ENCODE measurements at regions not wholly inside any gene's neighbourhood (a gene's known extent, or its start where the extent isn't known, plus 50 kb on each side); places are given as distances from the start of the nearest gene placed in this dataset.

DNA sequence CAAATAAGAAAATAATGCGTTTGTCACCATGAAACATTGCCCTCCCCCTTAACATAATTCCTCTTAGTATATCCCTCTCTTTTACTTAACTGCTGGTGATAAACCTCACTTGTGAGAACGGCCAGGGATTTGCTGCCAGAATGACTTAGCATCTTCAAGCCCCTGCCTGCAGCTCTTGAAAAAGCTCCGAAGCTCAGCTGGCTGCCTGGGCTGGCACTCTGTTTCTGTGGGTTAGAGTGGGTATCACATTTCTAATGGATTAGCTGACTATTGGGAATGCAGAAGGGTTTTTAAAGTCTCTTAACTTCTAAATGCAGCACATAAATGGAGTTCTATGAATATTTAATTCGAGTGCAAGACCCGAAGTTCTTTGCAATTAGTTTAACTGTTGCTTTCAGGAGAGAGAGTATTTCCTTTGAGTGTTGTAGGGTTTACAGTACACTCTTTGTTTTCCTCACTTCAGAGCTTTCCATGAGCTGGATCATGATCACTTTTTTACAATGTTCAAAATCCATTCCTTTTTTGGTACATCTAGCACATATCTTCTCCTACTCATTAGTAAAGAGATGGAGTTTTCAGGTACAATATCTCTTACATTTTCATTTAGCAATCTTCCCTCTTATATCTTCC, 124.7 kb upstream of the RBMS3 start:
- CTCF ChIA-PET: no interaction called here
- DNase-seq (ENCODE audit: extremely low spot score): no peak
- POLR2A ChIA-PET: no interaction called here
- TF ChIP-seq, protein P1, sequence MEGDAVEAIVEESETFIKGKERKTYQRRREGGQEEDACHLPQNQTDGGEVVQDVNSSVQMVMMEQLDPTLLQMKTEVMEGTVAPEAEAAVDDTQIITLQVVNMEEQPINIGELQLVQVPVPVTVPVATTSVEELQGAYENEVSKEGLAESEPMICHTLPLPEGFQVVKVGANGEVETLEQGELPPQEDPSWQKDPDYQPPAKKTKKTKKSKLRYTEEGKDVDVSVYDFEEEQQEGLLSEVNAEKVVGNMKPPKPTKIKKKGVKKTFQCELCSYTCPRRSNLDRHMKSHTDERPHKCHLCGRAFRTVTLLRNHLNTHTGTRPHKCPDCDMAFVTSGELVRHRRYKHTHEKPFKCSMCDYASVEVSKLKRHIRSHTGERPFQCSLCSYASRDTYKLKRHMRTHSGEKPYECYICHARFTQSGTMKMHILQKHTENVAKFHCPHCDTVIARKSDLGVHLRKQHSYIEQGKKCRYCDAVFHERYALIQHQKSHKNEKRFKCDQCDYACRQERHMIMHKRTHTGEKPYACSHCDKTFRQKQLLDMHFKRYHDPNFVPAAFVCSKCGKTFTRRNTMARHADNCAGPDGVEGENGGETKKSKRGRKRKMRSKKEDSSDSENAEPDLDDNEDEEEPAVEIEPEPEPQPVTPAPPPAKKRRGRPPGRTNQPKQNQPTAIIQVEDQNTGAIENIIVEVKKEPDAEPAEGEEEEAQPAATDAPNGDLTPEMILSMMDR (IDR thresholded peaks at IDR 0.05; ENCODE audit: control extremely low read depth, extremely low read depth, low read depth, missing control alignments): no peak

DNA sequence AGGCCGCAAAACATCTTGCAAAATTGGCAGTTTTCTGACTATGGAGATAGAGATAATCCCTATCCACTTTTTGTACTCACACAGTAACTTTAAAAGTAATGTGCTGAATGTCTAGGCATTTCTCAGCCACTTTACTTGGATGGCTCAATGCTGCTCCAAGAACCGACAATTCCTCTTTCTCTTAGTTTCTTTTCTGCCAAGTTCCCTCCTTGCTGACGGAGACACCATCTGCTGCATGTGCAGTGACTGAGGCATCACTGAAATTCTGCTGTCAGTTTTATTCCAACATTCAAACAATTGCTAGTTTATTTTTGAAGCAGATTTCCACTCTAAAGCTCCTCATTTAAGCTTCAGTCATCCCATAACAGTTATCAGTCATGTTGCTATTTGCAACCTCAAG, 116.0 kb upstream of the RBMS3 start:
- TF ChIP-seq, protein P1 (IDR thresholded peaks at IDR 0.05; ENCODE audit: control extremely low read depth, extremely low read depth, low read depth, missing control alignments): no peak
- CTCF ChIA-PET: no interaction called here
- POLR2A ChIA-PET: no interaction called here
- no peak for DNase-seq (ENCODE audit: extremely low spot score)

DNA sequence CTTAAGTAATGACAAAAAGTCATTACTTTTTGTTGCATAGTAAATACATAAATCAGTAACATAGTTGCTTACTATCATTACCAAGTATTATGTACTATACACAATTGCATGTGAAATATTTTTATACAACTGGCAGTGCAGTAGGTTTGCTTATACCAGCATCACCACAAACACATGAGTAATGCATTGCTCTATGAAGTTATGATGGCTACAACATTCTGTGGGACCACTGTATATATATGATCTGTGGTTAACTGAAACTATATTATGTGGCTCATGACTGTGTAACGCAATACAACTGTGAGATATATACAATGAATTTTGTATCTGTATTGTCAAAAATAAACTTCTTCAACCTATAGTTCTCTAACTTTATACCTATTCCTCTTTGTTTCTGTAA, 113.7 kb upstream of the RBMS3 start:
- POLR2A ChIA-PET: no interaction called here
- TF ChIP-seq, protein P1 (IDR thresholded peaks at IDR 0.05; ENCODE audit: control extremely low read depth, extremely low read depth, low read depth, missing control alignments): no peak
- CTCF ChIA-PET: no interaction called here
- no peak for DNase-seq (ENCODE audit: extremely low spot score)

DNA sequence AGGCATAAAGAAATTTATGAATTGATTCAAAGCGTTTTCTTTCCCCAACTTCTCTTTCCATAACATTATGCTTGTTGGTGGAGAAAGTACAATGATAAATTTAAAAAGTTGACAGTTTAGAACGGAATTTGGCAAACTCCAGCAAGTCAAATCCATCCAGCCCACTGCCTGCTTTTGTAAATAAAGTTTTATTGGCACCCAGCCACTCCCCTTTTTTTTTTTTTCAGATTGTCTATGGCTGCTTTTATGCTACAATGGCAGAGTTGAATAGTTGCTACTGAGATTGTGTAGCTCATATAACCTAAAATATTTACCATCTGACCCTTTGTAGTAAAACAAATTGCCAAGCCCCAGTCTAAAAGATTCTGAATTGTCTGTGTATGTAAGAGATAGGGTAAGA, 112.8 kb upstream of the RBMS3 start:
- TF ChIP-seq, protein P1 (IDR thresholded peaks at IDR 0.05; ENCODE audit: control extremely low read depth, extremely low read depth, low read depth, missing control alignments): no peak
- no peak for DNase-seq (ENCODE audit: extremely low spot score)
- CTCF ChIA-PET: interaction anchor here (1.3 kb wide), 1 partner anchor 8 kb away, joined by 3 read pairs; no protein-coding TSS in a partner anchor
- POLR2A ChIA-PET: no interaction called here

DNA sequence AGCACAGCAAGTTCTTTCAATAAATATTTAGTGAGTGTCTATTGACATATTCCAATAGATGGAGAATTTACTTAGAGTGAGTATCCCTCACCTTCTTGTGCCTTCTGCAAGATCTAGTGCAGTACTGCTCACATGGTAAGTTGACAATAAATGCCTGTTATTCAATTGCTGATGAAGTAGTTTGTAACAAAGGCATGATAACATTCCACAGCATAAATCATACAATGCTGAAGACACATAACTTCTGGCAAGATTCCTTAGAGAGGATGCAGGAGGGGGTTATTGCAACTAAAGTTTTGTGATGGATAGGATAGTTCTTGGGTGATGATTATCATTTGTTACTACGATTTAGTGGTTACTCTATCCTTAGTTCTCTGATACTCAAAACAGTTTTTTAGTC, 112.2 kb upstream of the RBMS3 start:
- TF ChIP-seq, protein P1 (IDR thresholded peaks at IDR 0.05; ENCODE audit: control extremely low read depth, extremely low read depth, low read depth, missing control alignments): no peak
- ChIA-PET CTCF (interaction anchor here (1.3 kb wide), 1 partner anchor 9 kb away, joined by 3 read pairs; no protein-coding TSS in a partner anchor), POLR2A (no interaction called here)
- no peak for DNase-seq (ENCODE audit: extremely low spot score)

DNA sequence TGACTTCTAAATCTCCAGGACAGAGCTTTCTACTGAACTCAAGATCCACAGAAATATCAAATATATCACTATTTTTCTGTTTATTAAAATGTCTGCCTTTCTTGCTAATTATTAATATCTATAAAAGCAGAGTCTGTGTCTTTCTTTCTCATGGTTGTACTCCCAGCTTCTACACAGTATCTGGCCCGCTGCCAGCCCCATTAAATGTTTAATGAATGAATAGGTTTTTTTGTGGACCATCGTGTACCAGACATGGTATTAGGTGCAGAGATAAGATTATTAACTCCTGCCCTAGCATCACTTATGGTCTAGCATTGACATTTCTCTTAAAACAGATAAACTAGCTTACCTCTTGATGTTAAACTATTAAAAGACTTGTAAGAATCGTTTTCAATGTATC, 111.4 kb upstream of the RBMS3 start:
- TF ChIP-seq, protein P1 (IDR thresholded peaks at IDR 0.05; ENCODE audit: control extremely low read depth, extremely low read depth, low read depth, missing control alignments): no peak
- POLR2A ChIA-PET: no interaction called here
- no peak for DNase-seq (ENCODE audit: extremely low spot score)
- CTCF ChIA-PET: interaction anchor here (1.2 to 1.7 kb wide), 2 partner anchors 17 to 37 kb away, joined by 3 to 4 read pairs; no protein-coding TSS in a partner anchor
